HEK293 (cell line): ENCODE measurements at regions not wholly inside any gene's neighbourhood (a gene's known extent, or its start where the extent isn't known, plus 50 kb on each side); places are given as distances from the start of the nearest gene placed in this dataset.

ENCODE experiments used
- CTCF ChIA-PET: fragments of 350-600 bp; formaldehyde crosslinking; extraction: SDS; loops from one replicate; lab custom pipeline; 2021; ENCODE audit warnings: antibody characterized with exemption; lab: Yijun Ruan, JAX
- POLR2A ChIA-PET: fragments of 300-600 bp; formaldehyde crosslinking; extraction: SDS; loops from one replicate; lab custom pipeline; 2020; ENCODE audit warnings: antibody characterized with exemption, inconsistent platforms; lab: Yijun Ruan, JAX
- H3K27ac ChIP-seq: fragments of 200-500 bp; sonication (Bioruptor generic); 2 replicates; pipeline ENCODE4 v1.5.1; 2014; ENCODE audit warnings: low read depth, low read length, control low read depth, inconsistent platforms; ENCODE audit errors: extremely low read depth
- H3K36me3 ChIP-seq, 2 experiments: fragments of 200-500 bp in 1 of 2; sonication (Bioruptor generic) in 1 of 2; 1 replicate in 1 of 2; 2 replicates in 1 of 2; pipeline ENCODE4 v1.5.1; 2014 to 2017; ENCODE audit warnings: inconsistent platforms in 2 of 2, low read length in 2 of 2; ENCODE audit not compliant: control insufficient read depth in 2 of 2, insufficient read depth in 1 of 2
- H3K4me1 ChIP-seq: fragments of 200-500 bp; sonication (Bioruptor generic); 2 replicates; pipeline ENCODE4 v1.5.1; 2014; ENCODE audit warnings: mild to moderate bottlenecking, low read length, inconsistent platforms; ENCODE audit not compliant: control insufficient read depth, insufficient read depth
- H3K4me3 ChIP-seq: 2 replicates; pipeline ENCODE4 v1.5.1; 2011; ENCODE audit warnings: low read depth, mild to moderate bottlenecking, control low read depth, low read length, moderate library complexity
- H3K9me3 ChIP-seq: fragments of 200-500 bp; sonication (Bioruptor generic); 2 replicates; pipeline ENCODE4 v1.5.1; 2014; ENCODE audit warnings: low read depth, low read length, inconsistent platforms; ENCODE audit not compliant: control insufficient read depth, insufficient read depth
- GLIS2 ChIP-seq: fragments of 450-650 bp; formaldehyde crosslinking; IDR thresholded peaks from 2 replicates; pipeline ENCODE4 v1.5.1; 2016; ENCODE audit warnings: missing biosample characterization, missing genetic modification characterization
- HOXC10 ChIP-seq: sonication (generic); formaldehyde crosslinking; IDR thresholded peaks from 2 replicates; pipeline ENCODE4 v1.8.1; 2023; ENCODE audit warnings: mild to moderate bottlenecking, missing genetic modification reagents
- KLF16 ChIP-seq: fragments of 450-650 bp; formaldehyde crosslinking; IDR thresholded peaks from 2 replicates; pipeline ENCODE4 v1.5.1; 2017; ENCODE audit warnings: missing biosample characterization, missing genetic modification characterization
- OSR2 ChIP-seq: fragments of 450-650 bp; formaldehyde crosslinking; IDR thresholded peaks from 2 replicates; pipeline ENCODE4 v1.5.1; 2016; ENCODE audit warnings: missing biosample characterization, missing genetic modification characterization
- PBX3 ChIP-seq: sonication (generic); formaldehyde crosslinking; IDR thresholded peaks from 2 replicates; pipeline ENCODE4 v1.8.1; 2022; ENCODE audit warnings: mild to moderate bottlenecking, moderate library complexity, missing genetic modification reagents
- PRDM6 ChIP-seq: fragments of 450-650 bp; formaldehyde crosslinking; IDR thresholded peaks from 2 replicates; pipeline ENCODE4 v1.5.1; 2017; ENCODE audit warnings: missing biosample characterization, missing genetic modification characterization
- SP7 ChIP-seq: fragments of 450-650 bp; formaldehyde crosslinking; IDR thresholded peaks from 2 replicates; pipeline ENCODE4 v1.5.1; 2016; ENCODE audit warnings: missing biosample characterization, missing genetic modification characterization
- ZBTB1 ChIP-seq: fragments of 450-650 bp; formaldehyde crosslinking; IDR thresholded peaks from 2 replicates; pipeline ENCODE4 v1.5.1; 2016; ENCODE audit warnings: missing biosample characterization, missing genetic modification characterization
- ZBTB10 ChIP-seq: fragments of 450-650 bp; formaldehyde crosslinking; IDR thresholded peaks from 2 replicates; pipeline ENCODE4 v1.5.1; 2016; ENCODE audit warnings: missing biosample characterization, missing genetic modification characterization
- ZBTB26 ChIP-seq: fragments of 450-650 bp; formaldehyde crosslinking; optimal IDR thresholded peaks from 2 replicates; pipeline ENCODE3; 2016; ENCODE audit warnings: missing biosample characterization, mild to moderate bottlenecking, missing genetic modification characterization
- ZNF175 ChIP-seq: fragments of 450-650 bp; formaldehyde crosslinking; IDR thresholded peaks from 2 replicates; pipeline ENCODE4 v1.5.1; 2016; ENCODE audit warnings: missing biosample characterization, missing genetic modification characterization
- ZNF214 ChIP-seq: fragments of 450-650 bp; formaldehyde crosslinking; IDR thresholded peaks from 2 replicates; pipeline ENCODE4 v1.5.1; 2017; ENCODE audit warnings: missing biosample characterization, mild to moderate bottlenecking, missing genetic modification characterization, borderline replicate concordance
- ZNF341 ChIP-seq: fragments of 450-650 bp; formaldehyde crosslinking; IDR thresholded peaks from 2 replicates; pipeline ENCODE4; 2016; ENCODE audit warnings: low read depth, missing biosample characterization, missing genetic modification characterization
- ZNF350 ChIP-seq: fragments of 450-650 bp; formaldehyde crosslinking; IDR thresholded peaks from 2 replicates; pipeline ENCODE4 v1.5.0; 2017; ENCODE audit warnings: missing biosample characterization, mild to moderate bottlenecking, missing genetic modification characterization
- ZNF398 ChIP-seq: fragments of 450-650 bp; formaldehyde crosslinking; IDR thresholded peaks from 2 replicates; pipeline ENCODE4 v1.5.1; 2017; ENCODE audit warnings: missing biosample characterization, missing genetic modification characterization
- ZNF501 ChIP-seq: fragments of 450-650 bp; formaldehyde crosslinking; IDR thresholded peaks from 2 replicates; pipeline ENCODE4 v1.5.1; 2016; ENCODE audit warnings: missing biosample characterization, missing genetic modification characterization
- ZNF513 ChIP-seq: fragments of 450-650 bp; IDR thresholded peaks from 2 replicates; pipeline ENCODE4 v1.5.1; 2018; ENCODE audit warnings: missing biosample characterization, missing genetic modification characterization
- ZNF600 ChIP-seq: fragments of 450-650 bp; formaldehyde crosslinking; IDR thresholded peaks from 2 replicates; pipeline ENCODE4 v1.5.1; 2016; ENCODE audit warnings: missing biosample characterization, missing genetic modification characterization
- ZNF670 ChIP-seq: fragments of 450-650 bp; formaldehyde crosslinking; IDR thresholded peaks from 2 replicates; pipeline ENCODE4 v1.5.1; 2016; ENCODE audit warnings: missing biosample characterization, missing genetic modification characterization, low read depth
- ZSCAN16 ChIP-seq: fragments of 450-650 bp; formaldehyde crosslinking; IDR thresholded peaks from 2 replicates; pipeline ENCODE4 v1.5.1; 2016; ENCODE audit warnings: missing biosample characterization, missing genetic modification characterization
- ZSCAN18 ChIP-seq: fragments of 450-650 bp; formaldehyde crosslinking; IDR thresholded peaks from 2 replicates; pipeline ENCODE4 v1.5.1; 2016; ENCODE audit warnings: missing biosample characterization, missing genetic modification characterization
- ZSCAN4 ChIP-seq: fragments of 450-650 bp; formaldehyde crosslinking; IDR thresholded peaks from 2 replicates; pipeline ENCODE4 v1.5.1; 2017; ENCODE audit warnings: missing biosample characterization, missing genetic modification characterization

- TF ChIP-seq ZSCAN18 (no peak), ZNF600 (tag by site-specific recombination) (no peak), ZNF513 (tag by site-specific recombination) (no peak), ZBTB26 (no peak), ZBTB10 (no peak), ZNF341 (no peak), ZNF501 (no peak), HOXC10 (CRISPR knock-in tag) (no peak), SP7 (tag by site-specific recombination) (no peak), PBX3 (CRISPR knock-in tag) (no peak)
- TF ChIP-seq, all 188 proteins: peak for 0
Observed at GRCh38 chr4:66704243-66704642, 841.1 kb downstream of the CENPC start (continued).

- ChIA-PET CTCF (no interaction called here), POLR2A (no interaction called here)
- Histone ChIP-seq H3K36me3 (no peaks in the 10 kb centered on the region), H3K4me3 (no peak overlapping the region), H3K27ac (no peak overlapping the region), H3K4me1 (no peaks in the 10 kb centered on the region), H3K9me3 (no peaks in the 10 kb centered on the region)
- no peak for TF ChIP-seq ZNF214 (tag by site-specific recombination)
- no peak for TF ChIP-seq ZNF175
- no peak for TF ChIP-seq PRDM6 (tag by site-specific recombination)
- no peak for TF ChIP-seq ZNF350 (tag by site-specific recombination)
- TF ChIP-seq ZNF398 = no peak
- TF ChIP-seq ZBTB1 (tag by site-specific recombination) = no peak
- no peak for TF ChIP-seq ZBTB10
- TF ChIP-seq KLF16 = no peak
- no peak for TF ChIP-seq ZNF670 (tag by site-specific recombination)
- no peak for TF ChIP-seq ZSCAN16 (tag by site-specific recombination)
- TF ChIP-seq OSR2 = no peak
- no peak for TF ChIP-seq ZSCAN4 (tag by site-specific recombination)
- TF ChIP-seq GLIS2 (tag by site-specific recombination) = no peak
Observed at GRCh38 chr4:66694739-66695138, 850.6 kb downstream of the CENPC start.
